T-cell (primary cell): ENCODE measurements at regions not wholly inside any gene's neighbourhood (a gene's known extent, or its start where the extent isn't known, plus 50 kb on each side); places are given as distances from the start of the nearest gene placed in this dataset.
A peak's percentile ranks its signal among the peaks of the same experiment; 100 is the strongest.
"Not testable (repeated sequence)": the region's sequence is repeated elsewhere in the genome, so short reads cannot be mapped to it uniquely, and the experiment has no call there.

Source experiments
- ATAC-seq, 4 experiments: fragments of 200-7000 bp in 3 of 4; fragments of 150-1000 bp in 1 of 4; cut with Tn5 transposase; replicated peaks in 1 of 4; 1 replicate in 3 of 4; 2 replicates in 1 of 4; pipeline ENCODE4 v1.10.0; 2021; ENCODE audit warnings: moderate library complexity in 3 of 4, mild to moderate bottlenecking in 2 of 4, moderate number of reproducible peaks in 1 of 4
- CTCF ChIA-PET, 2 donors: fragments of 300-600 bp; sonication (Branson Sonifier 250); formaldehyde crosslinking; loops; one replicate each; lab custom pipeline; 2022; ENCODE audit warnings: antibody characterized with exemption in 2 of 2; lab: Charles Lee
- POLR2A ChIA-PET, 2 donors: fragments of 300-600 bp; sonication (Branson Sonifier 250); formaldehyde crosslinking; loops; one replicate each; lab custom pipeline; 2022; ENCODE audit warnings: antibody characterized with exemption in 2 of 2; lab: Charles Lee
- DNase-seq, 35 experiments: peaks; one replicate each; pipeline versions ENCODE4 v3.0.0 to v3.0.0-alpha.2; 2013 to 2023
- H3K27ac ChIP-seq: one replicate; pipeline ENCODE4 v1.5.1; 2013; ENCODE audit warnings: low read length
- H3K27me3 ChIP-seq, 2 experiments: replicated peaks in 1 of 2; 1 replicate in 1 of 2; 2 replicates in 1 of 2; pipeline versions ENCODE4 v1.6.1 to v1.7.0; 2013; ENCODE audit warnings: low read length in 1 of 2, mixed read lengths in 1 of 2; ENCODE audit not compliant: control insufficient read depth in 2 of 2, insufficient read depth in 2 of 2; ENCODE audit errors: extremely low read depth in 1 of 2
- H3K36me3 ChIP-seq, 2 donors: 1 replicate in 1 of 2; 2 replicates in 1 of 2; pipeline versions ENCODE4 v1.6.1 to v1.7.0; 2013; ENCODE audit warnings: low read length in 1 of 2; ENCODE audit not compliant: control insufficient read depth in 2 of 2, insufficient read depth in 1 of 2; ENCODE audit errors: extremely low read depth in 1 of 2
- H3K4me1 ChIP-seq, 2 experiments: 1 replicate in 1 of 2; 2 replicates in 1 of 2; pipeline versions ENCODE4 v1.6.1 to v1.7.0; 2013; ENCODE audit warnings: low read length in 2 of 2, mixed read lengths in 1 of 2; ENCODE audit not compliant: insufficient read depth in 2 of 2, control insufficient read depth in 1 of 2; ENCODE audit errors: extremely low read depth in 1 of 2
- H3K4me3 ChIP-seq, 2 donors: 1 replicate in 1 of 2; 2 replicates in 1 of 2; pipeline versions ENCODE4 v1.5.1 to v1.7.0; 2013; ENCODE audit warnings: mild to moderate bottlenecking in 2 of 2, low read length in 1 of 2, moderate library complexity in 1 of 2; ENCODE audit not compliant: control insufficient read depth in 1 of 2; ENCODE audit errors: extremely low read depth in 1 of 2
- H3K9me3 ChIP-seq: 2 replicates; pipeline ENCODE4 v1.7.0; 2013
- H3K27ac Mint-ChIP-seq, 2 donors: one replicate each; pipeline ENCODE4 v1.8.0; 2020 to 2021; ENCODE audit warnings: mild to moderate bottlenecking in 2 of 2, mixed read lengths in 2 of 2
- H3K27me3 Mint-ChIP-seq, 2 donors: one replicate each; pipeline ENCODE4 v1.8.0; 2021 to 2022; ENCODE audit warnings: mixed read lengths in 2 of 2
- H3K36me3 Mint-ChIP-seq: one replicate; pipeline ENCODE4 v1.8.0; 2021; ENCODE audit warnings: mixed read lengths
- H3K4me1 Mint-ChIP-seq, 3 donors: one replicate each; pipeline ENCODE4 v1.8.0; 2020 to 2022; ENCODE audit warnings: mixed read lengths in 3 of 3, mild to moderate bottlenecking in 1 of 3
- H3K4me3 Mint-ChIP-seq, 3 donors: one replicate each; pipeline ENCODE4 v1.8.0; 2020 to 2022; ENCODE audit warnings: mild to moderate bottlenecking in 3 of 3, mixed read lengths in 3 of 3, moderate library complexity in 3 of 3
- H3K9me3 Mint-ChIP-seq, 3 donors: one replicate each; pipeline ENCODE4 v1.8.0; 2020 to 2022; ENCODE audit warnings: mixed read lengths in 3 of 3
- WGBS: methylation state at CpG from one replicate; pipeline ENCODE4 v1.1.5; 2013; ENCODE audit warnings: missing lambda C conversion rate; ENCODE audit not compliant: insufficient coverage; 5-methylcytosine and 5-hydroxymethylcytosine counted together

DNA sequence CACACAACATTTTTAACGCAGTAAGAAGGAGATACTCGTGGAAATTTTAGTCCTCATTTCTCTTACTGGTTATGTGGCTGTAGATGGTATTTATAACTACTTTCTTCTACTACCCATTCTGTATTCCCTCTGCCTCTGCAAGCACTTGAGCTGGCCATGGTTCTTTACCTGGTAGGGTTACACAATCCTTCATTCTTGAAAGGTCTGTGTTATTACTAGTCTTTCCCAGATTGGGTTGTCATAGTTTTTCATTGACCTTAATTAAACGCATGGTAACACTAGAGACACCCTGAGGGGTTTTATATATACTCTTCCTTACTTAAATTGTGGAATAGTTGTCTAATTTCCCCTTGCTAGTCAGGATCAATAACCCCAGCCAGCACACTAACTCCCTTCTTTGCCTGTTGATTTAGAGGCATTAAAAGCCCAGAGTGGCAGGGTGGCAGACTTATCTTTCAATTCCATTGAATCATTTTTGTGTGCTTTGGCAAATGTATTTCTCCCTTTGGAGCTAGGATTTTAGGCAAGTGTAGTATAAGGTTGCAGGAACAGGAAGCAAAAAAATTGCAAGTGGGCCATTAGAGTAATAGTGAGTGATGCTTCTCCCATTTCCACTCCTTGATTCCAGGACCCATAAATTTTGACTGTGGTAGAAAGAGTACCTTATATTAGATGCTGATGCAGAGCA is 113.6 kb upstream of the EMCN start:
- CTCF ChIA-PET, result no interaction called here
- H3K27ac Mint-ChIP-seq, result no peak overlapping the region

GRCh38 chr4:100630341-100630740 is 112.5 kb upstream of the EMCN start:
- ChIA-PET POLR2A (no interaction called here), CTCF (no interaction called here)
- peaks cover 1 to 7% (median 6%) of the 10 kb centered on the region in 3 donors for H3K9me3 Mint-ChIP-seq
- H3K36me3 Mint-ChIP-seq, result no peaks in the 10 kb centered on the region
- no peaks in the 10 kb centered on the region for H3K4me1 ChIP-seq
- DNase-seq (no peak), ATAC-seq (no peak)
- no peaks in the 10 kb centered on the region for H3K4me1 Mint-ChIP-seq
- H3K27me3 ChIP-seq, result no peaks in the 10 kb centered on the region
- H3K9me3 ChIP-seq, result no peaks in the 10 kb centered on the region
- H3K4me3 Mint-ChIP-seq, result no peak overlapping the region
- H3K27me3 Mint-ChIP-seq, result no peaks in the 10 kb centered on the region
- H3K36me3 ChIP-seq, result no peaks in the 10 kb centered on the region
- no peak overlapping the region for H3K27ac ChIP-seq
- H3K27ac Mint-ChIP-seq, result no peak overlapping the region
- no peak overlapping the region for H3K4me3 ChIP-seq

More for the DNA sequence above, 113.6 kb upstream of the EMCN start:
- Mint-ChIP-seq H3K4me1 (no peaks in the 10 kb centered on the region), H3K27me3 (no peaks in the 10 kb centered on the region), H3K9me3 (no peaks in the 10 kb centered on the region), H3K4me3 (no peak overlapping the region), H3K36me3 (no peaks in the 10 kb centered on the region)
- ATAC-seq, result no peak
- Histone ChIP-seq H3K4me1 (no peaks in the 10 kb centered on the region), H3K27ac (no peak overlapping the region), H3K9me3 (no peaks in the 10 kb centered on the region), H3K27me3 (no peaks in the 10 kb centered on the region), H3K36me3 (no peaks in the 10 kb centered on the region), H3K4me3 (no peak overlapping the region)
- POLR2A ChIA-PET, result interaction anchor here in 1 of 2 donors (0.5 kb wide), 1 partner anchor 14 kb away, joined by 3 read pairs; no protein-coding TSS in a partner anchor
- WGBS, result no CpG with 5 or more reads among the region's 3 CpGs
- DNase-seq, result no peak

DNA sequence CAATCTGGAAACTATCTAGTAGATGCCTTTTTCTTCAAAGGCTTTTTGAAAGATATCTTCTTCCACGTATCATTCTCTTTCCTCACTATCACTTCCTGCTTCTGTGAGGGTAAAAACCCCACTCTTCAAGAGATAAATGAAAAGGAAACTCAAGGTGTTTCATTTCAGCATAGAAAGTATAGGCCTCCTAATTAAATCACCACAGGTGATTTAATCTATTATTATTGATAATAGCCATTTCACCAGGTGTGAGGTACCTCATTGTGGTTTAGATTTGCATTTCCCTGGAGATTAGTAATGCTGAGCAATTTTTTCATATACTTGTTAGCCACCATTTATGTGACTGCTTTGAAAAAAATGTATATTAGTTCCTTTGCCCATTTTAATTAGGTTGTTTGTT is 92.0 kb upstream of the EMCN start:
- DNase-seq, result no peak
- H3K27ac ChIP-seq, result no peak overlapping the region
- Mint-ChIP-seq H3K36me3 (no peaks in the 10 kb centered on the region), H3K27ac (peak overlapping the region in 1 of 2 donors; percentile 24), H3K4me3 (no peak overlapping the region), H3K4me1 (peaks cover 8 to 13% (median 9%) of the 10 kb centered on the region in 3 donors), H3K9me3 (no peaks in the 10 kb centered on the region), H3K27me3 (no peaks in the 10 kb centered on the region)
- no peak overlapping the region for H3K4me3 ChIP-seq
- POLR2A ChIA-PET, result no interaction called here
- H3K36me3 ChIP-seq, result no peaks in the 10 kb centered on the region
- no CpG with 5 or more reads among the region's 1 CpG for WGBS
- peak in 1 of 4 experiments; percentile 61 for ATAC-seq
- H3K4me1 ChIP-seq, result peaks cover 0 to 8% of the 10 kb centered on the region in 2 experiments
- CTCF ChIA-PET, result no interaction called here
- no peaks in the 10 kb centered on the region for H3K27me3 ChIP-seq
- H3K9me3 ChIP-seq, result no peaks in the 10 kb centered on the region

DNA sequence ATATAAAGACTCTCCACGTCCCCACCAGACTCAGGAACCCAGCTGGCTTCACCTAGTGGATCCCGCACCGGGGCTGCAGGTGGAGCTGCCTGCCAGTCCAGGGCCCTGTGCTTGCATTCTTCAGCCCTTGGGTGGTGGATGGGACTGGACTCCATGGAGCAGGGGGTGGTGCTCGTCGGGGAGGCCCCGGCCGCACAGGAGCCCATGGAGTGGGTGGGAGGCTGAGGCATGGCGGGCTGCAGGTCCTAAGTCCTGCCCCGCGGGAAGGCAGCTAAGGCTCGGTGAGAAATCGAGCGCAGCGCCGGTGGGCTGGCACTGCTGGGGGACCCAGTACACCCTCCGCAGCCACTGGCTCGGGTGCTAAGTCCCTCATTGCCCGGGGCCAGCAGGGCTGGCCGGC is 90.8 kb upstream of the EMCN start:
- H3K4me1 Mint-ChIP-seq, result peaks cover 8 to 13% (median 9%) of the 10 kb centered on the region in 3 donors
- ATAC-seq, H3K27me3 Mint-ChIP-seq, CTCF ChIA-PET, H3K27ac ChIP-seq, H3K27ac Mint-ChIP-seq, H3K4me1 ChIP-seq, H3K9me3 Mint-ChIP-seq, H3K36me3 ChIP-seq, H3K4me3 ChIP-seq, H3K4me3 Mint-ChIP-seq, H3K36me3 Mint-ChIP-seq, H3K27me3 ChIP-seq, H3K9me3 ChIP-seq, POLR2A ChIA-PET: not testable (repeated sequence)
- DNase-seq, result peak in 1 of 35 experiments; percentile 3
- WGBS, result 67% methylated on average over 4 of the region's 19 CpGs

DNA sequence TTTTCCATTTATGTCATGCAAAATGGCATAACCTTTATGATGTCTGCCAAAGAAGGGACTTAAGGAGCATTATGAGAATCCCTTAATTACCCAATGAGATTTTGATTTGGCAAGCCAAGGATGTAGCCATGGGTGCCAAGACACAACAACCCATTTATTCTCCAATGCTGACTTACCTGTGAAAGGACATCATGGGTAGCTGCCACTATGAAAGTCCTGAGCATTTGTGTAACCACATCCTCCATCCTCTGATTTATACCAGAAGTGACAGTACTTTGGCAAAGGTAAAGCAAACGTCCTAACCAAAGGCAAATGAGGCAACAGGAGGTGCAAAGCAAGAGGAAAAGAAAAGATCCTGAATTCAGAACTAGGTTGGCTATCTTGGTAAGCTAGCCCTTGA is 87.3 kb upstream of the EMCN start:
- Mint-ChIP-seq H3K36me3 (no peaks in the 10 kb centered on the region), H3K4me3 (no peak overlapping the region), H3K9me3 (no peaks in the 10 kb centered on the region), H3K27me3 (no peaks in the 10 kb centered on the region), H3K4me1 (peaks cover 5 to 10% (median 7%) of the 10 kb centered on the region in 3 donors), H3K27ac (no peak overlapping the region)
- Histone ChIP-seq H3K27me3 (no peaks in the 10 kb centered on the region), H3K27ac (no peak overlapping the region), H3K4me1 (peaks cover 0 to 6% of the 10 kb centered on the region in 2 experiments), H3K9me3 (no peaks in the 10 kb centered on the region), H3K36me3 (no peaks in the 10 kb centered on the region), H3K4me3 (no peak overlapping the region)
- ATAC-seq, result no peak
- no peak for DNase-seq
- ChIA-PET CTCF (no interaction called here), POLR2A (no interaction called here)
- WGBS, result no CpG with 5 or more reads among the region's 1 CpG

DNA sequence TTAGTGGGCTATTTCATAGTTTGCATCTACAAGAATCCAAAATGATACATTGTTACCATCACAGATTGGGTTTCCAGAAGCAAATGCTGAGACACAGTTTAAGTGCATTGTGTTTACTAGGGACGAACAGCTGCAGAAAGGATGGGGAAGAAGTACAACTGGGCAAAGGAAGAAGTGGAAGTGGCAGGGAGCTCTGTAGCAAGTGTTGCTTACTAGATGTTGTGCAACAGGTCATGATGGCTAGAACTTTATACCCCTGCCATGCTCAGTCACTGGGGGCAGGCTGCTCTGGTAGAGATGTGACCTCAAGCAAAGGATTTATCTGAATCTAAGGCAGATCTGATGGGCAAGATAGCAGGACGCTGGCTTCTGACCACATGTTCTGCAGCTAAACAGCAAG is 76.1 kb upstream of the EMCN start:
- CTCF ChIA-PET, result no interaction called here
- no peak overlapping the region for H3K27ac ChIP-seq
- no peaks in the 10 kb centered on the region for H3K9me3 ChIP-seq
- POLR2A ChIA-PET, result no interaction called here
- no peaks in the 10 kb centered on the region for H3K27me3 ChIP-seq
- no peaks in the 10 kb centered on the region for H3K36me3 Mint-ChIP-seq
- H3K4me3 ChIP-seq, result no peak overlapping the region
- no peaks in the 10 kb centered on the region for H3K4me1 Mint-ChIP-seq
- H3K4me1 ChIP-seq, result no peaks in the 10 kb centered on the region
- 30% methylated on average over 1 of the region's 2 CpGs for WGBS
- H3K4me3 Mint-ChIP-seq, result no peak overlapping the region
- no peaks in the 10 kb centered on the region for H3K36me3 ChIP-seq
- H3K27me3 Mint-ChIP-seq, result peaks cover 0 to 1% of the 10 kb centered on the region in 2 donors
- DNase-seq (no peak), ATAC-seq (no peak)
- H3K27ac Mint-ChIP-seq, result no peak overlapping the region
- H3K9me3 Mint-ChIP-seq, result no peaks in the 10 kb centered on the region
